ENCODE measurements at regions not wholly inside any gene's neighbourhood (a gene's known extent, or its start where the extent isn't known, plus 50 kb on each side); places are given as distances from the start of the nearest gene placed in this dataset.
A peak's percentile ranks its signal among the peaks of the same experiment; 100 is the strongest.

GRCh38 chr2:5235701-5236100 is 456.5 kb upstream of the SOX11 start:
- ATAC-seq (no peak), DNase-seq (ENCODE audit: missing footprints) (no peak)
- intact Hi-C loops (cut with DNase I): no loop called here

DNA sequence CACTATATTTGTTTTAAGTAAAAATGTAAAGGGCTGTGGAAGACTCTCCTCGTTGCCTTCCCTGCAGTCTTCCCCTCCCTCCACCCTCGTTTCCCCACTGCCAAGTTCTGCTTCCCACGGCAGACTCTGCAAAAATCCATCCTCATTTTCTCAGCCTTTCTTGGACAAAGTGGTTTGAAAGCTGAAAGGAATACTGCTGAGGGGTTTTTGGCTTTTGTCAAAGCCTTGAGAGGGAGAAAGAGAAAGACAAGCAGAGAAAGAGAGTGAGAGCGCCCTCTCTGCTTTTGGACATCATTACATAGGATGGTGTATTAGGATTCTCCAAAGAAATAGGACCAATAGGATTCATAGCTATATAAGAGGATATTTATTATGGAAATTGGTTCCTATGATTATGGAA is 455.9 kb upstream of the SOX11 start:
- no peak for ATAC-seq
- no peak for DNase-seq (ENCODE audit: missing footprints)
- intact Hi-C loops (cut with DNase I): no loop called here

GRCh38 chr2:5242751-5243150 is 449.4 kb upstream of the SOX11 start:
- intact Hi-C loops (cut with DNase I): no loop called here
- DNase-seq (ENCODE audit: missing footprints): no peak
- no peak for ATAC-seq

- ATAC-seq: no peak
- intact Hi-C loops (cut with DNase I): no loop called here
- DNase-seq (ENCODE audit: missing footprints): no peak
Observed at GRCh38 chr2:5250482-5250881, 441.7 kb upstream of the SOX11 start.

- ATAC-seq (no peak), DNase-seq (ENCODE audit: missing footprints) (peak; percentile 7)
- intact Hi-C loops (cut with DNase I): no loop called here
Observed at GRCh38 chr2:5253263-5253662, 438.9 kb upstream of the SOX11 start.

- DNase-seq (ENCODE audit: missing footprints) (no peak), ATAC-seq (no peak)
- intact Hi-C loops (cut with DNase I): no loop called here
Observed at GRCh38 chr2:5254791-5255332, 437.3 kb upstream of the SOX11 start.

DNA sequence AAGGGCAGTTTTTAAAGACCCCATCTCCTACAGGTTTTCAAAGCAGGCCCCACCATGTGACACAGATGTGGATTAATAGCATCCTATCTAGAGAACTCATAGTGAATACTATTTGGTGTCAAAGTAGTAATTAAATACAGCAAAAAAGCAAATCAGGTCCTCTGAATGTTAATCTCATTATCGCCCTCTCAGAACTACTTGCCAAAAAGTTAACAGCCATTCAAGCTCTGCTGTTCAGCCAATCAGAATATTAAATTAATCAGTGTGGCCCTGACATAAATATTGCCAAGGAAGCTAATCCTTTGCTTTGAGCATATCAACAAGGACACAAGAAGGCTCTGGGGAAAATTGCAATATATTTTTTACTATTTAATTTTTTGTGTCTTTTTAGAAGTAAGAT is 428.9 kb upstream of the SOX11 start:
- DNase-seq (ENCODE audit: missing footprints) (no peak), ATAC-seq (no peak)
- intact Hi-C loops (cut with DNase I): no loop called here

- ATAC-seq (no peak), DNase-seq (ENCODE audit: missing footprints) (no peak)
- intact Hi-C loops (cut with DNase I): no loop called here
Observed at GRCh38 chr2:5264361-5264760, 427.8 kb upstream of the SOX11 start.

GRCh38 chr2:5285061-5285460 is 407.1 kb upstream of the SOX11 start:
- DNase-seq (ENCODE audit: missing footprints) (no peak), ATAC-seq (no peak)
- intact Hi-C loops (cut with DNase I): no loop called here

DNA sequence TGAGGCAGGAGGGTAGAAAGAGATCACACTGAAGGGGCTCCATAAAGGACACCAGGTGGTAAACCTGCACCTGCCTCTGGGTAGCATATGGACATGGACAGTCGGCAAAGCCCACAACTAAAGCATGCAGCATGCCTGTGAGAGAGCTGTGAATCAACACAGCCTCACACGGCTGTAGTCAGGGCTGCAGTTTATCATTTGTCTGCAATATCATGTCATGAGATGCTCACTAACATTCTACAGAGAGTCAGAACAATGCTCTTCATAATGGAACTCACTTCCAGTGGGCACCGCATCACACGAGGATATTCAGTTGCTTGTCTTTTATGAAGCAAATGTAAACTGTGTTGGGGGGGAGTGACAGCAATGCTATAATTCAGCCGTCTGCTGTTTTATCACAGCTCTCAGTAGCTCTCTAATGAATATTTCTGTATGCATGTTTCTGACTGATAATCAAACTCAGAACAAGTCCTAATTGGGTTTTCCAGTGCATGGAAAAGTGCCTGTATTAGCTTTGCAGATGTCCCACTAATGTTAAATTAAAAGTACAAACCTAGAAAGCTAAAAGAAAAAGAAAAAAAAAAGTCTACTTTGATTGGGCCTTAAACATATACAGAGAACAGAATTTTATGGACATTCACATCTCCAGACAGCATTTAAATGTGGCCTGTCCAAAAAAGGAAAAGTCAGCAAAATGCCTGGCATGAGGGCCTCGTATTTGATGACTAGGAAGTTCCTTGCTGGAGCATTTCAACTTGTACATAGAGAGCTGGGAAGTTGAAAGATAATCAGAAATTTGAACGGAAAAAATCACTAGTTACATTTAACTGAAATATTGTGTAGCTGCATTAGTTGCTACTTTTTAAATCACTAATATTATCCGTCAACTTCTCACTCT is 406.1 kb upstream of the SOX11 start:
- DNase-seq (ENCODE audit: missing footprints): no peak
- ATAC-seq: no peak
- intact Hi-C loops (cut with DNase I): no loop called here

DNA sequence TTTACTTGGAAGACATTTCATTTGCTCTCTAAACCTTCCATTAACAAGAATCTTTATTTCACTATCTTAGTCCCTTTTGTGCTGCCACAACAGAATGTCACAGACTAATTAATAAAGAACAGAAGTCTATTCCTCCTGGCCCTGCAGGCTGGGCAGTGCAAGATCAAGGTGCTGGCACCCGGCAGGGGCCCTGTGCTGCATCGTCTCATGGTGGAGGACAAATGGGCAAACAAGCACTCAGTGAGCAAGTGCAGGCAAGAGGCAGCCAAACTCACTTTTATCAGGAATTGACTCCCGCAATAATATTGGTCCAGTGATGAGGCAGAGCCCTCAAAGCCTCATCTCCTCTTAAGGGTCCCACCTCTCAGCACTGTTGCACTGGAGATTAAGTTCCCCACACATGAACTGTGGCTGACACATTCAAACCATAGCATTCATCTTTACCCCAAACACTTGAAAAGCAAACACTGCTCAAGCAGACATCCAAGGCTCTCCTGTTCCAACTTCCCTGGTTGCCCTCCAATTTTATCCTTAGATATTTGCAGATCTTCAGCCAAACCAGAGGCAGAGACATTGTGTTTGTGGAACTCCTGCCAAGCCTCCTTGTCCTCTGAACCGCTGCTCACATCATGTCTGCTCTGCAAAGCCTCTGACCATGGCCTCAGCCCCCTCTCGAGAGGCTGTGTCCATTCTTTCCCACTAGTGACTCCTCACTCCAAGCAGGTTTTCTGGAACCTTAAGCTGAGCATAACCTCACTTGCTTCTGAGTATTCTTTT is 404.4 kb upstream of the SOX11 start:
- DNase-seq (ENCODE audit: missing footprints) (no peak), ATAC-seq (no peak)
- intact Hi-C loops (cut with DNase I): no loop called here

GRCh38 chr2:5290900-5291546 is 401.2 kb upstream of the SOX11 start:
- ATAC-seq: no peak

GRCh38 chr2:5304640-5305039 is 387.5 kb upstream of the SOX11 start:
- ATAC-seq (no peak), DNase-seq (ENCODE audit: missing footprints) (no peak)
- intact Hi-C loops (cut with DNase I): no loop called here

More at GRCh38 chr2:5290900-5291546, 401.2 kb upstream of the SOX11 start:
- intact Hi-C loops (cut with DNase I): no loop called here
- no peak for DNase-seq (ENCODE audit: missing footprints)

GRCh38 chr2:5315041-5315440 is 377.1 kb upstream of the SOX11 start:
- ATAC-seq (no peak), DNase-seq (ENCODE audit: missing footprints) (no peak)
- intact Hi-C loops (cut with DNase I): no loop called here

DNA sequence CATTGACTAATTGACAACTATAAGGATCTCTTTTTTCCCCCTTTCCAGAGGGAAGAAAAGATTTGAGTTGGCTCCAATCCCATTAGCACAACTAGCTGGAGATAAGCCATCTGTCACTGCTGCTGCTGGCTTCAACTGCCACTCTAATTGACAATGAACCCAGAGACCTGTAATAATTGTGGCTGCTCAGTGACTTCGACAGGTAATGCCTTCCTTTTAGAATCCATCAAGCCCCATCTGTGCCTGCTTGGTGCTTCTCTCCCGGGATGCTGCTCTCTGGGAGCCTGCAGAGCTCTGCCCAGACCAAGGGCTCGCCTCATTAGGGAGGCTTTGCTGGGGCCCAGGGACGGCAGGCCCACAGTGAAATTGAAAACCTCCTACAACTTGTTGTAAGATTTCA is 376.7 kb upstream of the SOX11 start:
- DNase-seq (ENCODE audit: missing footprints) (no peak), ATAC-seq (no peak)
- intact Hi-C loops (cut with DNase I): no loop called here

GRCh38 chr2:5316001-5316490 is 376.1 kb upstream of the SOX11 start:
- no peak for DNase-seq (ENCODE audit: missing footprints)

GRCh38 chr2:5319493-5319892 is 372.7 kb upstream of the SOX11 start:
- ATAC-seq: no peak
- DNase-seq (ENCODE audit: missing footprints): no peak
- intact Hi-C loops (cut with DNase I): no loop called here

More at GRCh38 chr2:5316001-5316490, 376.1 kb upstream of the SOX11 start:
- no peak for ATAC-seq
- intact Hi-C loops (cut with DNase I): no loop called here

- intact Hi-C loops (cut with DNase I): no loop called here
- ATAC-seq (no peak), DNase-seq (ENCODE audit: missing footprints) (no peak)
Observed at GRCh38 chr2:5322396-5322795, 369.8 kb upstream of the SOX11 start.

DNA sequence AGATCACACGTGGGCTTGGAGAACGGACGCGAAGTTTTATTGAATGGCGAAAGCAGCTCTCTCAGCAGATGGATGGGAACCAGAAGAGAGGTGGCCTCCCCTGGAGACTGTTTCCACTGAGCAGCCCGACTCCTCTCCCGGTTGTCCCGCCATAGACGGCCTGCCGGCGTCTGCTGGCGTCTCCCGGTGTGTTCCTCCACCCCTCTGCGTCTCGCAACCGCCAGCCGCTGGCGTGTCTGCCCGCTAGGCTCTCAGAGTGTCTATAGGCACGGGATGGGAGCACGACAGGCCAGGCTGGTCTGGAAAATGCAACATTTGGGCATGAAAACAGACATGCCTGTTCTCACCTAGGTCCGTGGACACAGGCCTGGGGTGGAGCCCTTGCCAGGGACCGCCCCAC is 366.7 kb upstream of the SOX11 start:
- ATAC-seq (no peak), DNase-seq (ENCODE audit: missing footprints) (no peak)
- intact Hi-C loops (cut with DNase I): no loop called here
